Esophagus squamous epithelium (tissue), 4 donors: ENCODE measurements at regions not wholly inside any gene's neighbourhood (a gene's known extent, or its start where the extent isn't known, plus 50 kb on each side); places are given as distances from the start of the nearest gene placed in this dataset.

ENCODE experiments used
- POLR2A ChIP-seq, 4 donors: fragments of 450-650 bp; IDR thresholded peaks; one replicate each; pipeline ENCODE4 v1.6.1; 2017; ENCODE audit warnings: antibody characterized with exemption in 4 of 4, mild to moderate bottlenecking in 4 of 4, moderate library complexity in 3 of 4
- TF ChIP-seq, protein P1 (sequence below), 6 experiments: fragments of 450-650 bp in 4 of 6; fragments of 200-600 bp in 2 of 6; sonication (generic) in 2 of 6; IDR thresholded peaks; one replicate each; pipeline ENCODE4 v1.5.1; 2016 to 2019; ENCODE audit warnings: antibody characterized with exemption in 6 of 6, mild to moderate bottlenecking in 4 of 6, moderate library complexity in 4 of 6

DNA sequence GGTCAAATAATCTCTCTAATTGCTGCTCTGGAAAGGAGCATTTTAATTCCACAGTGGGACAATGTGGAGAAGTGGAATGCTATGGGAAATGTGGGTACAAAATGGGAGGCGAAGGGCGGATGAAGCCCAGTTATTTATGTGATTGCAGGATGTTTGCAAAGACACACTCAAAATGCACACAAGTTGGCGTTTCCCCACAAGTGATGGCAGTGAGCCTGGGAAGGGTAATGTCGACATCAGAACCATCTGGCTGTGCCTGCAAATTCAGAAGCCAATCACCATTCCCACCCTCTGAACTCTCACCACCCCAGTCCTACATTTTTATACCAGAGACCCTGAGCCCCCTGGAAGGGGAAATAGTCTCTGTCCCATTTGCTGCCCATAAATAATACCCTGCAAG is 201.1 kb downstream of the SOX9 start:
- TF ChIP-seq, protein P1, sequence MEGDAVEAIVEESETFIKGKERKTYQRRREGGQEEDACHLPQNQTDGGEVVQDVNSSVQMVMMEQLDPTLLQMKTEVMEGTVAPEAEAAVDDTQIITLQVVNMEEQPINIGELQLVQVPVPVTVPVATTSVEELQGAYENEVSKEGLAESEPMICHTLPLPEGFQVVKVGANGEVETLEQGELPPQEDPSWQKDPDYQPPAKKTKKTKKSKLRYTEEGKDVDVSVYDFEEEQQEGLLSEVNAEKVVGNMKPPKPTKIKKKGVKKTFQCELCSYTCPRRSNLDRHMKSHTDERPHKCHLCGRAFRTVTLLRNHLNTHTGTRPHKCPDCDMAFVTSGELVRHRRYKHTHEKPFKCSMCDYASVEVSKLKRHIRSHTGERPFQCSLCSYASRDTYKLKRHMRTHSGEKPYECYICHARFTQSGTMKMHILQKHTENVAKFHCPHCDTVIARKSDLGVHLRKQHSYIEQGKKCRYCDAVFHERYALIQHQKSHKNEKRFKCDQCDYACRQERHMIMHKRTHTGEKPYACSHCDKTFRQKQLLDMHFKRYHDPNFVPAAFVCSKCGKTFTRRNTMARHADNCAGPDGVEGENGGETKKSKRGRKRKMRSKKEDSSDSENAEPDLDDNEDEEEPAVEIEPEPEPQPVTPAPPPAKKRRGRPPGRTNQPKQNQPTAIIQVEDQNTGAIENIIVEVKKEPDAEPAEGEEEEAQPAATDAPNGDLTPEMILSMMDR (IDR thresholded peaks at IDR 0.05) = no peak
- no peak for TF ChIP-seq POLR2A (IDR thresholded peaks at IDR 0.05)
